HAP-1 (cell line): ENCODE measurements at regions not wholly inside any gene's neighbourhood (a gene's known extent, or its start where the extent isn't known, plus 50 kb on each side); places are given as distances from the start of the nearest gene placed in this dataset.

Source experiments
- DNase-seq, 2 experiments: peaks; one replicate each; pipeline ENCODE4 v3.0.0-alpha.2; 2016 to 2020; ENCODE audit warnings: low spot score in 2 of 2
- H3K27me3 ChIP-seq: fragments of 250-450 bp; sonication (Bioruptor Pico); 2 replicates; pipeline ENCODE4 v1.5.1; 2020; ENCODE audit warnings: low read depth, mild to moderate bottlenecking, moderate library complexity
- H3K36me3 ChIP-seq: fragments of 250-450 bp; sonication (Bioruptor Pico); replicated peaks from 2 replicates; pipeline ENCODE4 v1.5.1; 2020; ENCODE audit warnings: mild to moderate bottlenecking
- H3K4me1 ChIP-seq: fragments of 250-450 bp; sonication (Bioruptor Pico); 2 replicates; pipeline ENCODE4 v1.5.1; 2020; ENCODE audit warnings: mild to moderate bottlenecking
- H3K4me3 ChIP-seq: fragments of 250-450 bp; sonication (Bioruptor Pico); 2 replicates; pipeline ENCODE4 v1.5.1; 2020; ENCODE audit warnings: mild to moderate bottlenecking, moderate library complexity
- H3K9me3 ChIP-seq: fragments of 250-450 bp; sonication (Bioruptor Pico); 2 replicates; pipeline ENCODE4 v1.5.1; 2020; ENCODE audit warnings: mild to moderate bottlenecking, moderate library complexity
- in situ Hi-C: fragments of 300-500 bp; cut with MboI; formaldehyde crosslinking; loops from 3 replicates; pipeline ENCODE4 v1.14.3; 2020; ENCODE audit warnings: low sequenced_read_pairs, inconsistent platforms, mixed read lengths

DNA sequence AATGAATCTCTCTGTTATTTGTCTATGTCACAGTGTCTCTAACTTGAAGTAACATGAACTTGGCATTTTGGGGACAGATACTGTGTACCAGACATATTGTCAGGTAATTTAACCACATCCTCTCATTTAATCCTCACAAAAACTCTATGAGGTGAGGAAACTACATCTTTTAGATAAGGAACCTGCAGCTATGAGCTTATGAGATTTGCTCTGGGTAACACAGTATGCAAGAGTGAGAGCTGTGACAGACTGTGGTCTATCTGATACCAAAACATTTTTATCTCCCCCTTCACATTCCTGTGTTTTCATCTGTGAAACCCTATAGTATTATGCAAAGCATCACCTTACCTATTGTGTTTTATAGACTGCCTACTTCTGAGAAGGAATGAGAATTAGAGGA, 58.4 kb upstream of the HS3ST1 start:
- Histone ChIP-seq H3K4me1 (no peaks in the 10 kb centered on the region), H3K4me3 (no peak overlapping the region), H3K27me3 (no peaks in the 10 kb centered on the region), H3K9me3 (no peaks in the 10 kb centered on the region), H3K36me3 (no peaks in the 10 kb centered on the region)
- DNase-seq = no peak
- in situ Hi-C loops = no loop called here

DNA sequence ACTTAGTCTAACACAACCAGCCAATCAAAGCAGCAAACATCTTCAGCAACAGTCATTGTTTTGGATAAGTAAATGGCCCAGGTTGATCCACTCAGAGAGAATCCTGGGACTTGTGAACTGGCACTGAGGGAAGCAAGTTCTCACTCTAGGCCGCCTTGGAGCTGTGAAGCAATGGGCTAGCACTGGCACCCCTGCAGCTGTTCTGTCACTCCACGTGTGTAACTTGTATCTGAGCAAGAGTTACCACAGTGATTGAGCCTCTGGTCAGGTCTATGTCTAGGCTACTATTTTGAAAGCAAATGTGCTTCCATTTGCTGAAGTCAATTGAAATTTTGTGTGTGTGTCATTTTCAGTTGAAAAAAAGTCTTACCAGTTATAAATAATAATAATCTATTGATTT, 57.2 kb upstream of the HS3ST1 start:
- Histone ChIP-seq H3K27me3 (no peaks in the 10 kb centered on the region), H3K9me3 (0 out of 2 replicates have a peak, but pooled peaks cover 2% of the 10 kb centered on the region), H3K36me3 (no peaks in the 10 kb centered on the region), H3K4me1 (no peaks in the 10 kb centered on the region), H3K4me3 (no peak overlapping the region)
- no peak for DNase-seq
- in situ Hi-C loops = no loop called here

DNA sequence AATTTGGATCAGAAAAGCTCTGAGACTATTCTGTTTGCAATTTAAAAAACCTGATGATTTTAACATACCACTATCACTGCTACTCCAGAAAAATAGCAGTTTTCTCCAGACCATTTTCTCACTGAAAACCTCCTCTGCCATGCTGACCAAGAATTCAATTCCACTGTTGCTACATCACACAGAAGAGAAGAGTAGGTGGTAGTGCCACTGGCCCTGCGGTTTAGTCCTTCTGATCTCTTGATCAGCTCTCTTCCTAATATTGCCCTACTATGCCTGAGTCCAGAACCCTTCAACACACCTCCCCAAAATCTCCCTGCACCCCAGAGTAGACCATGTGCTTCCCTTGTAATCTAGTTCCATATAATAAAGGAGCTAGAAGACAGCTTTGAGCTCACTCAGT, 55.8 kb upstream of the HS3ST1 start:
- H3K27me3 ChIP-seq = no peaks in the 10 kb centered on the region
- H3K9me3 ChIP-seq = 0 out of 2 replicates have a peak, but pooled peaks cover 2% of the 10 kb centered on the region
- no peak for DNase-seq
- no peaks in the 10 kb centered on the region for H3K4me1 ChIP-seq
- in situ Hi-C loops = no loop called here
- H3K4me3 ChIP-seq = no peak overlapping the region
- no peaks in the 10 kb centered on the region for H3K36me3 ChIP-seq

DNA sequence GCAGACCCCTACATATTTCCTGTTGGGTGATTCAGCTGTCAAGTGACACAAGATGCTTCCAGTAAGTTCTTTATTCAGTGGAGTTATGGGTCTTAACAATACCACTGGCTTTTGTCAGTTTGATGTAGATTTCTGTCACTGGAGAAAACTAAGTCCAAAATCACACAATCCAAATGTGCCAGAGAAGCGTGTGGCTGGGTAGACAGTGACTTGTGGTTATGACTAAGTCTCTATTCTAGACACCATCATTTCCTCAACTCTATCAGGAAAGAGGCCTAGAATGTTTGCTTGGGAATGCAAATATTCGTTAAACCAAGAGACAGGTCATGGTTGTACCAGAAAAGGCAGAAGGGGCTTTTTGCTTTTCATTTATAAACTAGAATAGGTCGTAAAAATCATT, 54.4 kb upstream of the HS3ST1 start:
- in situ Hi-C loops = no loop called here
- Histone ChIP-seq H3K27me3 (no peaks in the 10 kb centered on the region), H3K4me3 (no peak overlapping the region), H3K36me3 (no peaks in the 10 kb centered on the region), H3K4me1 (no peaks in the 10 kb centered on the region), H3K9me3 (0 out of 2 replicates have a peak, but pooled peaks cover 2% of the 10 kb centered on the region)
- no peak for DNase-seq

DNA sequence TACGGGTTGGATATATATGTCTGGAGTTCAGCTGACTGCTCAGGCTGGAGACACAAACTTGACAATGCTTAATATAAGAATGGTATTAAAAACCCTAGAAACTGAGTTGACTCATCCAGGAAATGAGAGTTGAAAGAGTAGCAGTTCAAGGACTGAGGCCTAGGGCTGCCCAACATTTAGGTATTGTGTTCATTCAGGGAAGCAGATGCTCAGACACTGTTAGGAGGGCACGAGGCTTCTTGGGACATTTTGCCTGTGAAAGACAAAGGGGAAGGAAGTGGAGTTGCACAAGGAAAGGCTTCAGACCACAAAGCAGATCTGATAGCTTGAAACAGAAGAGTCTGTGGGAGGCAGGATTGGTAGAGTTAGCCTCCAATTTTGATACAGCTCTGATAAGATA, 52.0 kb upstream of the HS3ST1 start:
- 0 out of 2 replicates have a peak, but pooled peaks cover 2% of the 10 kb centered on the region for H3K9me3 ChIP-seq
- DNase-seq = no peak

More for the DNA sequence above, 52.0 kb upstream of the HS3ST1 start:
- no peaks in the 10 kb centered on the region for H3K36me3 ChIP-seq
- no peaks in the 10 kb centered on the region for H3K27me3 ChIP-seq
- in situ Hi-C loops = no loop called here
- H3K4me1 ChIP-seq = no peaks in the 10 kb centered on the region
- no peak overlapping the region for H3K4me3 ChIP-seq
